NCI-H226 (cell line): ENCODE measurements at regions not wholly inside any gene's neighbourhood (a gene's known extent, or its start where the extent isn't known, plus 50 kb on each side); places are given as distances from the start of the nearest gene placed in this dataset.

Source experiments
- DNase-seq: peaks from one replicate; pipeline ENCODE4 v3.0.0-alpha.2; 2015

- no peak for DNase-seq
These were observed 312.8 kb upstream of the C11orf87 start for GRCh38 chr11:109109150-109109549.

GRCh38 chr11:109109571-109110315 is 312.2 kb upstream of the C11orf87 start:
- DNase-seq: no peak

- no peak for DNase-seq
These were observed 309.7 kb upstream of the C11orf87 start for GRCh38 chr11:109112261-109112660.

- DNase-seq: no peak
These were observed 309.1 kb upstream of the C11orf87 start for GRCh38 chr11:109112821-109113280.

GRCh38 chr11:109120341-109120740 is 301.6 kb upstream of the C11orf87 start:
- DNase-seq: no peak

GRCh38 chr11:109121173-109121932 is 300.6 kb upstream of the C11orf87 start:
- no peak for DNase-seq

- DNase-seq: peak; percentile 13
These were observed 297.9 kb upstream of the C11orf87 start for GRCh38 chr11:109123816-109124787.

GRCh38 chr11:109130910-109131309 is 291.1 kb upstream of the C11orf87 start:
- no peak for DNase-seq

GRCh38 chr11:109132539-109132938 is 289.5 kb upstream of the C11orf87 start:
- DNase-seq: no peak

- DNase-seq: no peak
These were observed 288.8 kb upstream of the C11orf87 start for GRCh38 chr11:109133159-109133558.

- no peak for DNase-seq
These were observed 286.4 kb upstream of the C11orf87 start for GRCh38 chr11:109135627-109136026.

- peak; percentile 37 for DNase-seq
These were observed 283.8 kb upstream of the C11orf87 start for GRCh38 chr11:109138196-109138595.

- no peak for DNase-seq
These were observed 281.6 kb upstream of the C11orf87 start for GRCh38 chr11:109140426-109140825.

- no peak for DNase-seq
These were observed 281.0 kb upstream of the C11orf87 start for GRCh38 chr11:109140857-109141515.

GRCh38 chr11:109145287-109145686 is 276.7 kb upstream of the C11orf87 start:
- DNase-seq: no peak

GRCh38 chr11:109147726-109148125 is 274.3 kb upstream of the C11orf87 start:
- no peak for DNase-seq

GRCh38 chr11:109148669-109149068 is 273.3 kb upstream of the C11orf87 start:
- no peak for DNase-seq

GRCh38 chr11:109150581-109150980 is 271.4 kb upstream of the C11orf87 start:
- no peak for DNase-seq

GRCh38 chr11:109153836-109154235 is 268.2 kb upstream of the C11orf87 start:
- DNase-seq: no peak

GRCh38 chr11:109155291-109155690 is 266.7 kb upstream of the C11orf87 start:
- no peak for DNase-seq

- DNase-seq: no peak
These were observed 257.0 kb upstream of the C11orf87 start for GRCh38 chr11:109165035-109165434.

- no peak for DNase-seq
These were observed 255.5 kb upstream of the C11orf87 start for GRCh38 chr11:109166441-109166840.
